ENCODE measurements at regions not wholly inside any gene's neighbourhood (a gene's known extent, or its start where the extent isn't known, plus 50 kb on each side); places are given as distances from the start of the nearest gene placed in this dataset.
A peak's percentile ranks its signal among the peaks of the same experiment; 100 is the strongest.

DNA sequence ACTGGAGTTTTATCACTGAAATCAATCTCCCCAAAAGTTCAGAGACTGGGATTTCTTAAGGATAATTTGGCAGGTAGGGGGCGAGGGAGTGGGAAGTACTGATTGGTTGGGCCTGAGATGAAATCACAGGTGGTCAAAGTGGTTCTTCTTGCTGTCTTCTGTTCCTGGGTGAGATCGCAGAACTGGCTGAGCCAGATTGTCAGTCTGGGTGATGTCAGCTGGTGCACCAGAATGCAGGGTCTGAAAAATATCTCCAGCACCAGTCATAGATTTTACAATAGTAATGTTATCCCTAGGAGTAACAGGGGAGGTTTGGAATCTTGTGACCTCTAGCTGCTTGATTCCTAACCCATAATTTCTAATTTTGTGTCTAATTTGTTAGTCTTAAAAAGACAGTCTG, 86.7 kb upstream of the SLC25A36 start:
- Histone ChIP-seq H3K79me1 (replicated peaks; ENCODE audit: low read length, poor library complexity, severe bottlenecking) (no peaks in the 10 kb centered on the region), H3K18ac (ENCODE audit: low read depth in 1 of 2, low read length in 2 of 2) (no peak overlapping the region), H2BK5ac (ENCODE audit: low read depth, low read length, poor library complexity, severe bottlenecking) (no peak overlapping the region), H3K27ac (ENCODE audit: low read length, poor library complexity, severe bottlenecking) (no peak overlapping the region), H3K4me2 (ENCODE audit: low read length, poor library complexity, severe bottlenecking) (no peak overlapping the region), H3K23ac (ENCODE audit: low read length in 2 of 2) (no peak overlapping the region), H4K8ac (ENCODE audit: low read length) (no peak overlapping the region), H3K14ac (ENCODE audit: low read length in 2 of 2) (no peak overlapping the region), H3K9ac (ENCODE audit: low read length) (no peak overlapping the region), H3K4ac (ENCODE audit: low read depth in 1 of 2, low read length in 2 of 2) (no peak overlapping the region), H2BK120ac (ENCODE audit: low read depth, low read length) (no peak overlapping the region), H3K4me1 (ENCODE audit: control insufficient read depth, insufficient read depth, low read depth, low read length) (no peaks in the 10 kb centered on the region), H3K36me3 (ENCODE audit: control insufficient read depth in 1 of 2, insufficient read depth in 2 of 2, low read depth in 1 of 2, low read length in 2 of 2) (no peaks in the 10 kb centered on the region), H3K4me3 (ENCODE audit: insufficient read depth in 1 of 2, low read depth in 1 of 2, low read length in 2 of 2) (no peak overlapping the region), H2BK12ac (ENCODE audit: low read length in 2 of 2) (no peak overlapping the region), H3K27me3 (ENCODE audit: control insufficient read depth in 1 of 2, insufficient read depth in 1 of 2, low read length in 2 of 2) (peaks cover 0 to 4% of the 10 kb centered on the region in 2 experiments), H2BK15ac (ENCODE audit: low read depth, poor library complexity, severe bottlenecking) (no peak overlapping the region), H4K91ac (ENCODE audit: low read length) (no peak overlapping the region), H2AFZ (ENCODE audit: low read depth, low read length) (no peak overlapping the region), H3K9me3 (ENCODE audit: control insufficient read depth, low read length) (no peaks in the 10 kb centered on the region), H2AK5ac (ENCODE audit: low read length, severe bottlenecking) (no peak overlapping the region)
- 29% methylated on average over 1 of the region's 2 CpGs for WGBS
- no peak for DNase-seq

DNA sequence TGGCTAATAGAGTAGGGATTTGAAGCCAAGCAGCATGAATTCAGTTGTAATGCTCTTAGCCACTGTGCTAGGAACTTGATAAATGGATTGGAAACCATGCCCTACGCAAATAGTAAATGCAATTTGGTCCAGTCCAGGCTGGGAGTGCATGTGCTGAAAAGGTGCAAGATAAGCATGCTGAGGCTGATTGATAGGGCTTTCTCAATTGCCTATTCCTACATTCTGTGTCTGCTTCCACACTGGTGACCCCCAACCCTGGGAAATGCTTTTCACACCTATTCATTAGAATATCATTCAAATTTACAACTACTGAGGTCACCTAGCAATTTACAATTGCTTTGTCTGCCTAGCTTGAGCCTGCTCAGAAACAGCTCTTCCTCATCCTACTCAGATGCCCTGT, 84.7 kb upstream of the SLC25A36 start:
- H2AFZ ChIP-seq (ENCODE audit: low read depth, low read length), result no peak overlapping the region
- no peak overlapping the region for H3K27ac ChIP-seq (ENCODE audit: low read length, poor library complexity, severe bottlenecking)
- H4K8ac ChIP-seq (ENCODE audit: low read length), result no peak overlapping the region
- no peak overlapping the region for H3K4me2 ChIP-seq (ENCODE audit: low read length, poor library complexity, severe bottlenecking)
- H3K23ac ChIP-seq (ENCODE audit: low read length in 2 of 2), result no peak overlapping the region
- H4K91ac ChIP-seq (ENCODE audit: low read length), result no peak overlapping the region
- no peak overlapping the region for H3K18ac ChIP-seq (ENCODE audit: low read depth in 1 of 2, low read length in 2 of 2)
- no peaks in the 10 kb centered on the region for H3K4me1 ChIP-seq (ENCODE audit: control insufficient read depth, insufficient read depth, low read depth, low read length)
- peaks cover 0 to 6% of the 10 kb centered on the region in 2 experiments for H3K27me3 ChIP-seq (ENCODE audit: control insufficient read depth in 1 of 2, insufficient read depth in 1 of 2, low read length in 2 of 2)
- WGBS, result 73% methylated on average over 1 of the region's 1 CpG
- no peak for DNase-seq
- peak overlapping the region in 1 of 2 experiments; percentile 41 for H3K14ac ChIP-seq (ENCODE audit: low read length in 2 of 2)
- no peak overlapping the region for H2BK5ac ChIP-seq (ENCODE audit: low read depth, low read length, poor library complexity, severe bottlenecking)
- H2BK120ac ChIP-seq (ENCODE audit: low read depth, low read length), result no peak overlapping the region
- no peak overlapping the region for H2AK5ac ChIP-seq (ENCODE audit: low read length, severe bottlenecking)
- H2BK15ac ChIP-seq (ENCODE audit: low read depth, poor library complexity, severe bottlenecking), result no peak overlapping the region
- H2BK12ac ChIP-seq (ENCODE audit: low read length in 2 of 2), result no peak overlapping the region
- no peaks in the 10 kb centered on the region for H3K79me1 ChIP-seq (replicated peaks; ENCODE audit: low read length, poor library complexity, severe bottlenecking)
- no peak overlapping the region for H3K4me3 ChIP-seq (ENCODE audit: insufficient read depth in 1 of 2, low read depth in 1 of 2, low read length in 2 of 2)
- H3K9ac ChIP-seq (ENCODE audit: low read length), result no peak overlapping the region
- no peaks in the 10 kb centered on the region for H3K9me3 ChIP-seq (ENCODE audit: control insufficient read depth, low read length)
- no peak overlapping the region for H3K4ac ChIP-seq (ENCODE audit: low read depth in 1 of 2, low read length in 2 of 2)
- no peaks in the 10 kb centered on the region for H3K36me3 ChIP-seq (ENCODE audit: control insufficient read depth in 1 of 2, insufficient read depth in 2 of 2, low read depth in 1 of 2, low read length in 2 of 2)

DNA sequence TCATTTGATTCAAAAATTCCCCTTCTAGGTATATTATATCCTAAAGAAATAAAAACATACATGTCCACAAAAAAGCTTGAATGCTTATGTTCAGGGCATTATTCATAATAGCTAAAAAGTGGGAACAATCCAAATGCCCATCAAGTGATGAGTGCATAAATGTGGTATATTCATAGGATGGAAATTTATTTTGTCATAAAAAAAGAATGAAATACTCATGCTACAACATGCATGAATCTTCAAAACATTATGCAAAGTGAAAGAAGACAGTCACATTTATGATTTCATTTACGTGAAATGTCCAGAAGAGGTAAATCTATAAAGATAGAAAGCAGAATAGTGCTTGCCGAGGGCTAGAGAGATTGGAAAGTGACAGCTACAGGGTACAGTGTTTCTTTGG, 83.6 kb upstream of the SLC25A36 start:
- no peaks in the 10 kb centered on the region for H3K79me1 ChIP-seq (replicated peaks; ENCODE audit: low read length, poor library complexity, severe bottlenecking)
- H2BK15ac ChIP-seq (ENCODE audit: low read depth, poor library complexity, severe bottlenecking), result no peak overlapping the region
- no peaks in the 10 kb centered on the region for H3K36me3 ChIP-seq (ENCODE audit: control insufficient read depth in 1 of 2, insufficient read depth in 2 of 2, low read depth in 1 of 2, low read length in 2 of 2)
- peaks cover 0 to 6% of the 10 kb centered on the region in 2 experiments for H3K27me3 ChIP-seq (ENCODE audit: control insufficient read depth in 1 of 2, insufficient read depth in 1 of 2, low read length in 2 of 2)
- H4K91ac ChIP-seq (ENCODE audit: low read length), result no peak overlapping the region
- no peak overlapping the region for H4K8ac ChIP-seq (ENCODE audit: low read length)
- no peak overlapping the region for H3K4ac ChIP-seq (ENCODE audit: low read depth in 1 of 2, low read length in 2 of 2)
- H3K4me2 ChIP-seq (ENCODE audit: low read length, poor library complexity, severe bottlenecking), result no peak overlapping the region
- no peak overlapping the region for H2BK120ac ChIP-seq (ENCODE audit: low read depth, low read length)
- no peak overlapping the region for H2BK12ac ChIP-seq (ENCODE audit: low read length in 2 of 2)
- no peak overlapping the region for H3K18ac ChIP-seq (ENCODE audit: low read depth in 1 of 2, low read length in 2 of 2)
- no peak overlapping the region for H2BK5ac ChIP-seq (ENCODE audit: low read depth, low read length, poor library complexity, severe bottlenecking)
- WGBS, result 72% methylated on average over 2 of the region's 2 CpGs
- H3K27ac ChIP-seq (ENCODE audit: low read length, poor library complexity, severe bottlenecking), result no peak overlapping the region
- no peak for DNase-seq
- H2AK5ac ChIP-seq (ENCODE audit: low read length, severe bottlenecking), result no peak overlapping the region
- no peak overlapping the region for H2AFZ ChIP-seq (ENCODE audit: low read depth, low read length)
- H3K4me3 ChIP-seq (ENCODE audit: insufficient read depth in 1 of 2, low read depth in 1 of 2, low read length in 2 of 2), result no peak overlapping the region
- no peaks in the 10 kb centered on the region for H3K4me1 ChIP-seq (ENCODE audit: control insufficient read depth, insufficient read depth, low read depth, low read length)
- H3K14ac ChIP-seq (ENCODE audit: low read length in 2 of 2), result no peak overlapping the region
- H3K9me3 ChIP-seq (ENCODE audit: control insufficient read depth, low read length), result no peaks in the 10 kb centered on the region
- no peak overlapping the region for H3K9ac ChIP-seq (ENCODE audit: low read length)
- no peak overlapping the region for H3K23ac ChIP-seq (ENCODE audit: low read length in 2 of 2)

DNA sequence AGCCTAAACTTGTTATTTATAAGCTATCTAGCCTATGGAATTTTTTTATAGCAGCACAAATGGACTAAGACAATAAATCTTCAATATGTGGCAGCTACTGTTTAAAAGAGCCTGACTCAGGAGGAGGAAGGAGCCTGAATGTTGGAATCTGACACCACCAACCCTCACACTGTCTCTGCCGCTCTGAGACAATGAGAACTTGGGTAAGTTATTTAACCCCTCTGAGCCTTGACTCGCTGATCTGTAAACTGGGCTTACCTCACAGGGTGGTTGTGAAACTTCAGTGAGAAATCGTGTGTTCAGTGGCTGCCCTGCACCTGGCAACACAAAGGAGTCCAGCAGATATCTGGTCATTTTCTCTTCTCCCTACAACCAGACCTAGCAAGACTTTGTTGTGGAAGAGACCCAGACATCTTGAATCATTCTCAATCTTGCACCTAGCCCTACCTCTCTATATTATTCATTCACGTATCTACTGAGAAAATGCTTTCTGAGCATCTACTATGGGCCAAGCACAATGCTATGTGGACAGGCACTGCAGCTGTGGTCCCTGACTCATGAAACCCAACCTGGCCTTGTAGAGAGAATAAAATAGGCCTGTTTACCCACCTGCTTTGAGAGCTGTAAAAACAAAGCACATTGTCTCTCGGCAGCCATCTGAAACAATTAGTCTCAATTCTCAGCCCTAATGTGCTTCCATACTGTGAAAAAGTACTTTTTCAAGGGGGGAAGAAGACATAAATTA, 81.9 kb upstream of the SLC25A36 start:
- Histone ChIP-seq H4K91ac (ENCODE audit: low read length) (no peak overlapping the region), H3K4me2 (ENCODE audit: low read length, poor library complexity, severe bottlenecking) (no peak overlapping the region), H2BK12ac (ENCODE audit: low read length in 2 of 2) (no peak overlapping the region), H3K9ac (ENCODE audit: low read length) (no peak overlapping the region), H3K4me1 (ENCODE audit: control insufficient read depth, insufficient read depth, low read depth, low read length) (no peaks in the 10 kb centered on the region), H2BK15ac (ENCODE audit: low read depth, poor library complexity, severe bottlenecking) (no peak overlapping the region), H2BK5ac (ENCODE audit: low read depth, low read length, poor library complexity, severe bottlenecking) (no peak overlapping the region), H3K18ac (ENCODE audit: low read depth in 1 of 2, low read length in 2 of 2) (no peak overlapping the region), H3K27me3 (ENCODE audit: control insufficient read depth in 1 of 2, insufficient read depth in 1 of 2, low read length in 2 of 2) (peaks cover 0 to 9% of the 10 kb centered on the region in 2 experiments), H2BK120ac (ENCODE audit: low read depth, low read length) (no peak overlapping the region), H3K9me3 (ENCODE audit: control insufficient read depth, low read length) (no peaks in the 10 kb centered on the region), H3K4ac (ENCODE audit: low read depth in 1 of 2, low read length in 2 of 2) (no peak overlapping the region), H3K79me1 (replicated peaks; ENCODE audit: low read length, poor library complexity, severe bottlenecking) (no peaks in the 10 kb centered on the region), H3K27ac (ENCODE audit: low read length, poor library complexity, severe bottlenecking) (no peak overlapping the region), H4K8ac (ENCODE audit: low read length) (no peak overlapping the region), H3K4me3 (ENCODE audit: insufficient read depth in 1 of 2, low read depth in 1 of 2, low read length in 2 of 2) (no peak overlapping the region), H3K36me3 (ENCODE audit: control insufficient read depth in 1 of 2, insufficient read depth in 2 of 2, low read depth in 1 of 2, low read length in 2 of 2) (no peaks in the 10 kb centered on the region), H2AFZ (ENCODE audit: low read depth, low read length) (no peak overlapping the region), H2AK5ac (ENCODE audit: low read length, severe bottlenecking) (no peak overlapping the region), H3K14ac (ENCODE audit: low read length in 2 of 2) (no peak overlapping the region), H3K23ac (ENCODE audit: low read length in 2 of 2) (no peak overlapping the region)
- 63% methylated on average over 4 of the region's 5 CpGs for WGBS
- DNase-seq, result no peak

Measured in mesenchymal stem cell (in vitro differentiated cells and primary cell).